H1 (cell line): ENCODE measurements at regions not wholly inside any gene's neighbourhood (a gene's known extent, or its start where the extent isn't known, plus 50 kb on each side); places are given as distances from the start of the nearest gene placed in this dataset.

Experiments
- CTCF ChIA-PET: fragments of 300-600 bp; sonication (Branson Sonifier 250); formaldehyde crosslinking; loops from one replicate; lab custom pipeline; 2021; ENCODE audit not compliant: partially characterized antibody; lab: Charles Lee
- POLR2A ChIA-PET: fragments of 300-600 bp; sonication (Branson Sonifier 250); formaldehyde crosslinking; loops from one replicate; lab custom pipeline; 2021; ENCODE audit warnings: inconsistent platforms; ENCODE audit not compliant: partially characterized antibody; lab: Charles Lee
- DNase-seq, 2 experiments: peaks; one replicate each; pipeline versions ENCODE4 v3.0.0 to v3.0.0-alpha.2; 2010 to 2022; ENCODE audit warnings: low spot score in 2 of 2, low read depth in 1 of 2, mixed read lengths in 1 of 2
- FAIRE-seq: peaks from 2 replicates; lab custom pipeline; 2011; peaks lifted over from hg19 to GRCh38; lab: Jason Lieb, UNC
- H2AFZ ChIP-seq: 2 replicates; pipeline ENCODE4 v1.8.1; 2012; ENCODE audit warnings: low read length, inconsistent platforms
- H2AK5ac ChIP-seq: 2 replicates; pipeline ENCODE4 v1.6.1; 2013; ENCODE audit warnings: low read depth, low read length
- H2BK120ac ChIP-seq: replicated peaks from 2 replicates; pipeline ENCODE3; 2013; ENCODE audit warnings: low read depth, low read length, inconsistent platforms
- H2BK12ac ChIP-seq: 2 replicates; pipeline ENCODE4 v1.6.1; 2013; ENCODE audit warnings: low read depth, low read length
- H2BK15ac ChIP-seq: 2 replicates; pipeline ENCODE4 v1.6.1; 2013; ENCODE audit warnings: low read length
- H2BK20ac ChIP-seq: 2 replicates; pipeline ENCODE4 v1.6.1; 2013; ENCODE audit warnings: low read length
- H2BK5ac ChIP-seq: 2 replicates; pipeline ENCODE4 v1.6.1; 2013; ENCODE audit warnings: low read depth, low read length
- H3K14ac ChIP-seq: 2 replicates; pipeline ENCODE4 v1.6.1; 2013; ENCODE audit warnings: inconsistent platforms; ENCODE audit not compliant: insufficient read length
- H3K18ac ChIP-seq: 2 replicates; pipeline ENCODE4 v1.6.1; 2013; ENCODE audit warnings: low read length; ENCODE audit errors: extremely low read depth
- H3K23ac ChIP-seq: 2 replicates; pipeline ENCODE4 v1.6.1; 2013; ENCODE audit warnings: inconsistent platforms; ENCODE audit not compliant: insufficient read length
- H3K23me2 ChIP-seq: 2 replicates; pipeline ENCODE4 v1.6.1; 2013; ENCODE audit warnings: low read depth, low read length
- H3K27ac ChIP-seq: 2 replicates; pipeline ENCODE4 v1.6.1; 2011; ENCODE audit warnings: low read depth, low read length, inconsistent platforms
- H3K27me3 ChIP-seq, 4 experiments: replicated peaks in 1 of 4; 1 replicate in 1 of 4; 2 replicates in 3 of 4; pipeline versions ENCODE4 v1.6.1 to v1.8.1; 2011 to 2013; ENCODE audit warnings: low read length in 3 of 4, mild to moderate bottlenecking in 3 of 4, inconsistent platforms in 2 of 4, mixed read lengths in 2 of 4, moderate library complexity in 1 of 4; ENCODE audit not compliant: control insufficient read depth in 3 of 4, insufficient read depth in 3 of 4; ENCODE audit errors: extremely low read depth in 1 of 4
- H3K36me3 ChIP-seq, 4 experiments: 2 replicates each; pipeline versions ENCODE4 v1.6.1 to v1.8.1; 2011 to 2013; ENCODE audit warnings: mild to moderate bottlenecking in 4 of 4, low read length in 3 of 4, moderate library complexity in 2 of 4, control low read depth in 1 of 4, inconsistent platforms in 1 of 4; ENCODE audit not compliant: insufficient read depth in 4 of 4, control insufficient read depth in 2 of 4
- H3K4ac ChIP-seq: replicated peaks from 2 replicates; pipeline ENCODE3; 2013; ENCODE audit warnings: low read length, low read depth, mixed read lengths, inconsistent platforms; ENCODE audit not compliant: insufficient read length
- H3K4me1 ChIP-seq, 4 experiments: replicated peaks in 1 of 4; 1 replicate in 1 of 4; 2 replicates in 3 of 4; pipeline versions ENCODE4 v1.6.1 to v1.8.1; 2011 to 2013; ENCODE audit warnings: low read length in 3 of 4, inconsistent platforms in 2 of 4, mixed read lengths in 1 of 4; ENCODE audit not compliant: insufficient read depth in 4 of 4, control insufficient read depth in 3 of 4
- H3K4me2 ChIP-seq, 2 experiments: 2 replicates each; pipeline versions ENCODE4 v1.6.1 to v1.8.1; 2011 to 2013; ENCODE audit warnings: low read depth in 2 of 2, low read length in 2 of 2, control low read depth in 1 of 2, inconsistent platforms in 1 of 2, mild to moderate bottlenecking in 1 of 2; ENCODE audit not compliant: insufficient read depth in 1 of 2
- H3K4me3 ChIP-seq, 4 experiments: fragments of 200-600, 300-600 bp in 1 of 4; sonication (generic), shearing (Covaris generic), sonication (Bioruptor Twin) in 1 of 4; 2 replicates each; pipeline versions ENCODE4 v1.5.1 to v1.8.1; 2011 to 2016; ENCODE audit warnings: low read length in 4 of 4, low read depth in 3 of 4, control low read depth in 2 of 4, inconsistent platforms in 2 of 4, mild to moderate bottlenecking in 2 of 4, mixed read lengths in 1 of 4, moderate library complexity in 1 of 4; ENCODE audit not compliant: insufficient read depth in 2 of 4; ENCODE audit errors: extremely low read depth in 1 of 4
- H3K56ac ChIP-seq: replicated peaks from 2 replicates; pipeline ENCODE3; 2013; ENCODE audit warnings: low read depth, mild to moderate bottlenecking, mixed read lengths, low read length, inconsistent platforms; ENCODE audit not compliant: insufficient read length
- H3K79me1 ChIP-seq: 2 replicates; pipeline ENCODE4 v1.6.1; 2013; ENCODE audit warnings: low read depth, low read length, control low read depth
- H3K79me2 ChIP-seq, 2 experiments: 2 replicates each; pipeline versions ENCODE4 v1.6.1 to v1.8.1; 2012 to 2013; ENCODE audit warnings: low read length in 2 of 2, mild to moderate bottlenecking in 2 of 2, inconsistent platforms in 1 of 2; ENCODE audit not compliant: insufficient read depth in 2 of 2, control insufficient read depth in 1 of 2
- H3K9ac ChIP-seq, 4 experiments: replicated peaks in 1 of 4; 1 replicate in 1 of 4; 2 replicates in 3 of 4; pipeline versions ENCODE4 v1.6.1 to v1.8.1; 2011 to 2013; ENCODE audit warnings: low read depth in 3 of 4, low read length in 3 of 4, control low read depth in 2 of 4, mild to moderate bottlenecking in 2 of 4, moderate library complexity in 2 of 4, inconsistent platforms in 1 of 4; ENCODE audit errors: extremely low read depth in 1 of 4
- H3K9me3 ChIP-seq, 2 experiments: 2 replicates each; pipeline versions ENCODE4 v1.6.1 to v1.8.1; 2012 to 2013; ENCODE audit warnings: mild to moderate bottlenecking in 2 of 2, moderate library complexity in 2 of 2, control low read depth in 1 of 2, inconsistent platforms in 1 of 2, low read depth in 1 of 2, low read length in 1 of 2, mixed read lengths in 1 of 2; ENCODE audit not compliant: insufficient read depth in 2 of 2
- H4K20me1 ChIP-seq, 2 experiments: replicated peaks in 1 of 2; 2 replicates each; pipeline versions ENCODE3 to v1.8.1; 2011 to 2013; ENCODE audit warnings: inconsistent platforms in 2 of 2, low read length in 2 of 2, mild to moderate bottlenecking in 1 of 2; ENCODE audit not compliant: insufficient read depth in 2 of 2, control insufficient read depth in 1 of 2
- H4K5ac ChIP-seq: 2 replicates; pipeline ENCODE4 v1.6.1; 2013; ENCODE audit warnings: low read length, low read depth, mixed read lengths, inconsistent platforms; ENCODE audit not compliant: insufficient read length
- H4K8ac ChIP-seq: 2 replicates; pipeline ENCODE4 v1.8.0; 2013; ENCODE audit warnings: mild to moderate bottlenecking, moderate library complexity, low read length, inconsistent platforms; ENCODE audit not compliant: insufficient read depth; ENCODE audit errors: extremely low read depth
- H4K91ac ChIP-seq: replicated peaks from 2 replicates; pipeline ENCODE3; 2013; ENCODE audit warnings: low read length, mixed read lengths, inconsistent platforms; ENCODE audit not compliant: insufficient read length
- BACH1 ChIP-seq: IDR thresholded peaks from 2 replicates; pipeline ENCODE4 v1.6.1; 2012; ENCODE audit warnings: low read length, improper control_type of control experiment
- BCL11A ChIP-seq, 2 experiments: IDR thresholded peaks; one replicate each; pipeline ENCODE4 v1.6.1; 2011; ENCODE audit warnings: low read depth in 2 of 2, low read length in 2 of 2, mild to moderate bottlenecking in 2 of 2
- CBX8 ChIP-seq: fragments of 300-800, 300-1000 bp; sonication (generic); IDR thresholded peaks from 2 replicates; pipeline ENCODE4 v1.7.1; 2016; ENCODE audit warnings: low read depth, low read length, borderline replicate concordance
- SAP30 ChIP-seq: fragments of 300-600 bp; sonication (generic); IDR thresholded peaks from 2 replicates; pipeline ENCODE4 v1.7.1; 2012; ENCODE audit warnings: low read length, moderate library complexity, mild to moderate bottlenecking, inconsistent platforms; ENCODE audit not compliant: insufficient read depth, insufficient replicate concordance
- TAF7 ChIP-seq: optimal IDR thresholded peaks from 2 replicates; pipeline ENCODE3; 2011; ENCODE audit warnings: low read depth, mild to moderate bottlenecking, inconsistent platforms, low read length, moderate library complexity, borderline replicate concordance
- TBP ChIP-seq: IDR thresholded peaks from 2 replicates; pipeline ENCODE4 v1.6.1; 2011; ENCODE audit warnings: low read depth, low read length, improper control_type of control experiment
- ZNF274 ChIP-seq: IDR thresholded peaks from 2 replicates; pipeline ENCODE4 v1.7.0; 2012; ENCODE audit warnings: low read length, borderline replicate concordance; ENCODE audit errors: extremely low read depth
- WGBS, 2 experiments: shearing (Covaris generic) in 1 of 2; methylation state at CpG; one replicate each; pipeline versions ENCODE4 v1.1.6 to v1.1.7; 2013 to 2015; ENCODE audit warnings: low lambda C conversion rate in 2 of 2, mixed read lengths in 2 of 2, inconsistent platforms in 1 of 2, low coverage in 1 of 2, missing lambda C conversion rate in 1 of 2; ENCODE audit not compliant: insufficient replicate concordance in 2 of 2, insufficient coverage in 1 of 2, insufficient read length in 1 of 2; ENCODE audit errors: extremely low coverage in 1 of 2, missing lambda C conversion rate in 1 of 2; 5-methylcytosine and 5-hydroxymethylcytosine counted together

DNA sequence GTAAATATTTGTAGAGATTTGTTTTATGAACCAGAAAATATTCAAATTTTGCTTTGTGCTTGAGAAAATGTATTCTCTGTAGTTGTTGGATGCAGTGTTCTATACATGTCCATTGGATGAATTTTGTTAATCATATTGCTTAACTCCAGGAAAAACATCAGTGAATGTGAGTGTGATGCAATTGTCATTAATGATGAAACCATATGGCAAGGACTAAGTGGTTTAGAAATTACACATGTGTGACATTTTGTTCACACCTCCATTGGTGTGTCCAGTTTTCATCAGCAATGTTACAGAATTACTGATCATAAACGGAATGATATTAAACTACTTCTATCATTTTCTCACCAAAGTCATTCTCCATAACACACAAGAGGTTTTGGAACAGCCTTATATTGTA is 151.8 kb upstream of the ST6GALNAC5 start:
- Histone ChIP-seq H3K23ac (no peak overlapping the region), H2BK20ac (no peak overlapping the region), H3K4me1 (no peaks in the 10 kb centered on the region), H3K23me2 (no peaks in the 10 kb centered on the region), H2BK15ac (no peak overlapping the region), H3K36me3 (no peaks in the 10 kb centered on the region), H3K4me3 (no peak overlapping the region), H3K27ac (no peak overlapping the region), H3K79me2 (no peaks in the 10 kb centered on the region), H2BK5ac (no peak overlapping the region), H3K79me1 (no peaks in the 10 kb centered on the region), H3K9ac (no peak overlapping the region), H3K4ac (no peak overlapping the region), H3K14ac (no peak overlapping the region), H3K56ac (no peak overlapping the region), H4K91ac (no peak overlapping the region), H3K18ac (no peak overlapping the region), H4K8ac (no peak overlapping the region), H4K20me1 (no peaks in the 10 kb centered on the region), H2AFZ (no peak overlapping the region), H3K27me3 (no peaks in the 10 kb centered on the region), H2BK120ac (no peak overlapping the region), H3K9me3 (no peaks in the 10 kb centered on the region), H3K4me2 (no peak overlapping the region), H4K5ac (no peak overlapping the region), H2AK5ac (no peak overlapping the region), H2BK12ac (no peak overlapping the region)
- WGBS, 2 experiments = 92% methylated on average over 1 of the region's 1 CpG; no CpG with 5 or more reads in 1 of the 2 experiments
- no peak for DNase-seq
- ChIA-PET POLR2A (no interaction called here), CTCF (no interaction called here)
- TF ChIP-seq SAP30 (no peak), CBX8 (no peak), TBP (no peak), TAF7 (no peak), BACH1 (no peak), ZNF274 (no peak), BCL11A (IDR thresholded peaks at IDR 0.05; ENCODE audit: low read depth in 2 of 2, low read length in 2 of 2) (no peak)
- no peak for FAIRE-seq
